ENCODE measurements at regions not wholly inside any gene's neighbourhood (a gene's known extent, or its start where the extent isn't known, plus 50 kb on each side); places are given as distances from the start of the nearest gene placed in this dataset.

GRCh38 chr5:124436294-124436693 lies 310.1 kb downstream of the ZNF608 start:
- H3K36me3 ChIP-seq, result no peaks in the 10 kb centered on the region
- H3K4me1 ChIP-seq, result peaks cover 0 to 13% (median 5%) of the 10 kb centered on the region in 12 donors
- no peaks in the 10 kb centered on the region for H3K27me3 ChIP-seq
- TF ChIP-seq CTCF (IDR thresholded peaks at IDR 0.05) (no peak), POLR2A (IDR thresholded peaks at IDR 0.05) (no peak)
- ATAC-seq (no peak), DNase-seq (no peak)
- H3K9me3 ChIP-seq, result peaks cover 0 to 26% (median 6%) of the 10 kb centered on the region in 12 donors
- WGBS, 4 donors, result 96 to 97% (median 97%) methylated on average over 2 of the region's 2 CpGs
- H3K4me3 ChIP-seq, result no peak overlapping the region
- intact Hi-C loops (cut with DNase I), result no loop called here
- no peak overlapping the region for H3K27ac ChIP-seq

GRCh38 chr5:124433170-124433569 lies 313.3 kb downstream of the ZNF608 start:
- intact Hi-C loops (cut with DNase I), result no loop called here
- Histone ChIP-seq H3K27ac (no peak overlapping the region), H3K36me3 (no peaks in the 10 kb centered on the region), H3K9me3 (peaks cover 0 to 37% (median 6%) of the 10 kb centered on the region in 12 donors), H3K4me1 (no peaks in the 10 kb centered on the region), H3K4me3 (no peak overlapping the region), H3K27me3 (no peaks in the 10 kb centered on the region)
- TF ChIP-seq CTCF (IDR thresholded peaks at IDR 0.05) (no peak), POLR2A (IDR thresholded peaks at IDR 0.05) (no peak)
- WGBS, 4 donors, result 96 to 100% (median 98%) methylated on average over 1 of the region's 1 CpG
- no peak for ATAC-seq
- no peak for DNase-seq

- no peaks in the 10 kb centered on the region for H3K36me3 ChIP-seq
- TF ChIP-seq CTCF (IDR thresholded peaks at IDR 0.05), result no peak
- no peak for TF ChIP-seq POLR2A (IDR thresholded peaks at IDR 0.05)
- no peaks in the 10 kb centered on the region for H3K27me3 ChIP-seq
- peaks cover 0 to 3% (median 0%) of the 10 kb centered on the region in 12 donors for H3K4me1 ChIP-seq
- no peak for DNase-seq
- no peak for ATAC-seq
- 88 to 98% (median 91%) methylated on average over 1 of the region's 1 CpG for WGBS, 4 donors
- H3K4me3 ChIP-seq, result no peak overlapping the region
- no peak overlapping the region for H3K27ac ChIP-seq
- peaks cover 0 to 28% (median 14%) of the 10 kb centered on the region in 12 donors for H3K9me3 ChIP-seq
- intact Hi-C loops (cut with DNase I), result no loop called here
These were observed 324.9 kb downstream of the ZNF608 start for GRCh38 chr5:124421584-124421983.

- H3K27ac ChIP-seq, result no peak overlapping the region
- H3K9me3 ChIP-seq, result peaks cover 0 to 28% (median 14%) of the 10 kb centered on the region in 12 donors
- WGBS, 4 donors, result 45 to 100% (median 49%) methylated on average over 1 to 2 of the region's 2 CpGs
- no peak overlapping the region for H3K4me3 ChIP-seq
- TF ChIP-seq POLR2A (IDR thresholded peaks at IDR 0.05) (no peak), CTCF (IDR thresholded peaks at IDR 0.05) (no peak)
- no peaks in the 10 kb centered on the region for H3K36me3 ChIP-seq
- DNase-seq (no peak), ATAC-seq (no peak)
- no peaks in the 10 kb centered on the region for H3K27me3 ChIP-seq
- intact Hi-C loops (cut with DNase I), result no loop called here
- peaks cover 0 to 10% (median 0%) of the 10 kb centered on the region in 12 donors for H3K4me1 ChIP-seq
These were observed 325.5 kb downstream of the ZNF608 start for GRCh38 chr5:124420952-124421351.
